HG03558 (cell line): ENCODE measurements at regions not wholly inside any gene's neighbourhood (a gene's known extent, or its start where the extent isn't known, plus 50 kb on each side); places are given as distances from the start of the nearest gene placed in this dataset.

Experiments
- ATAC-seq: cut with Tn5 transposase; IDR thresholded peaks from one replicate; pipeline ENCODE4 v1.9.1; 2021; ENCODE audit warnings: moderate number of reproducible peaks; ENCODE audit not compliant: unreplicated experiment; ENCODE audit errors: extremely low read depth

- no peak for ATAC-seq
These were observed 102.2 kb upstream of the TARS1 start for GRCh38 chr5:33338336-33339110.

- ATAC-seq = no peak
These were observed 101.4 kb upstream of the TARS1 start for GRCh38 chr5:33339413-33339812.

DNA sequence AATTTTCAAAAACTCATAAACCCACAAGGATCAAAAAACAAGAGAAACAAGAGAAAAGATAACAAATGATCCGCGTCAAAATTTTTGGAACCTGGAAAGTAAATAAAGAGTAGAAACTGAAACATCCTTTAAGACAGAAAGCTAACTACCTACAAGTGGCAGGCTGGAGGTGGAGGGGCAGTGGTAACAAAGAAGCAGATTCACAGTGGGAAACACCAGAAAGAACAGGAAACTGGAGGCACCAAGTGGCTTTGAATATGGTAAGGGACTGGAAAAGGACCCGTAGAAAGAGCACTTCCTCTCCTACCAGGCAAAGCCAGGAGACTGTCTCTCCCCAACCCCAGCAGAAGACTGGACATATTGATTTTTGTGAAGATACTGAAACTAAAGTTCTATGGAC is 100.6 kb upstream of the TARS1 start:
- ATAC-seq = no peak

DNA sequence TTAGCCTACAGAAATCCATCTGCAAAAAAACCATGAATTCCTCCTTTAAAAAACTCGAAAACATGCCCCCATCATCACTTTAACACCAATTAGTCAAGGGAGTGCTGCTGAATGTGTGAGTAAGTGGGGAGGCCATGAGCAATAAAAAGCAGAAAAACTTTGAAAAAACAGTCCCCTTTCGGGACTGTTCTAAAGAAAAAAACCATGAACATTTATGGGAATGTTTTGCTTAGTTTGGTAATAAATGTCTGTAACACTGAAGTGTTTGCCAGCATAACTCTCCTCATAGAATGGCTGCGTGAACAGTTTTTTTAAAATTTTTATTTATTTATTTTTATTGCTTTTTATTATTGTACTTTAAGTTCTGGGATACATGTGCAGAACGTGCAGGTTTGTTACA is 99.4 kb upstream of the TARS1 start:
- ATAC-seq = no peak

GRCh38 chr5:33343676-33344327 is 97.0 kb upstream of the TARS1 start:
- ATAC-seq = no peak

DNA sequence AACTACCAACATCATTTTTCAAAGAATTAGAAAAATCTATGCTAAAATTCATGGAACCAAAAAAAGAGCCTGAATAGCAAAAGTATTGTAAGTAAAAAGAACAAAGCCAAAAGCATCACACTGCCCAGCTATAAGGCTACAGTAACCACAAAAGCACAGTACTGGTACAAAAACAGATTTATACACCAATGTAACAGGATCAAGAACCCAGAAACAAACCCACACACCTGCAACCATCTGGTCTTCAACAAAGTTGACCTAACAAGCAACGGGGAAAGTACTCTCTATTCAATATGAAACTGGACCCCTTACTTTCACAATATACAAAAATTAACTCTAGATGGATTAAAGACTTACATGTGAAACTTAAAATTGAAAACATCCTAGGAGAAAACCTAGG is 94.2 kb upstream of the TARS1 start:
- no peak for ATAC-seq

DNA sequence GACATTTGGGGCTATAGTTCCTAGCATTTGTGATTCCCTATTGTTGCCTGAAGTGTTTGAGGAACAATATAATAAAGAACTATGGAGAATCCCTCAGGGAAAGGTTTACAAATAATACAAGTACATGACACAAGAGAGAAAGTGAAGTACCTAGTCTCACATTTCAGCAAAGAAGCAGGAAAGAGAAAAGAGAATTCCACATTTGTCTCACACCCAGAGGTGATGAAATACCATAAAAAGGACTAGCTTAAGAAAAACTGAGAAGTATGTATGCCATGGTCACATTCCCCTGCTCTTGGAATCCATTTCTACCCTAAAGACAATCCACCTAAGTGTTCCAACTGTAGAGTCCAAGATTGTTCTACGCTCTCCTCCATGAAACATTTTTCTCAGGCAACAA is 79.0 kb upstream of the TARS1 start:
- ATAC-seq = no peak

GRCh38 chr5:33362915-33363314 is 77.8 kb upstream of the TARS1 start:
- ATAC-seq = no peak

DNA sequence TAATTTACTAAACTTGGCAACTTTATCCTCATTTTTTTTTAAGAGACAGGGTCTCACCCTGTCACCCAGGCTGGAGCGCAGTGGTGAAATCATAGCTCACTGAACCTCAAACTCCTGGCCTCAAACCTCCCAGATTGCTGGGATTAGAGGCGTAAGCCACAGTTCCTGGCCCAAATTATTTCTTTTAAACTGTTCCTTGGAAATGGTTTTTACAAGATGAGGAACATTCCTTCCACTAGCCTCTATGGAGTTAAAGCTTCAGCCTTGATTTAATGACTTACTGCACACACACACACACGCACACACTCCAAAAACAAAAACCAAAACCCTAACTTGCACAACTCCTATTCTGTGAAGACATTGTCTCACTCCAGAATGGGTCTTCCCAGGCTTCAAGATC is 77.2 kb upstream of the TARS1 start:
- no peak for ATAC-seq

- ATAC-seq = no peak
These were observed 76.4 kb upstream of the TARS1 start for GRCh38 chr5:33364406-33364805.

GRCh38 chr5:33367416-33367815 is 73.3 kb upstream of the TARS1 start:
- no peak for ATAC-seq

DNA sequence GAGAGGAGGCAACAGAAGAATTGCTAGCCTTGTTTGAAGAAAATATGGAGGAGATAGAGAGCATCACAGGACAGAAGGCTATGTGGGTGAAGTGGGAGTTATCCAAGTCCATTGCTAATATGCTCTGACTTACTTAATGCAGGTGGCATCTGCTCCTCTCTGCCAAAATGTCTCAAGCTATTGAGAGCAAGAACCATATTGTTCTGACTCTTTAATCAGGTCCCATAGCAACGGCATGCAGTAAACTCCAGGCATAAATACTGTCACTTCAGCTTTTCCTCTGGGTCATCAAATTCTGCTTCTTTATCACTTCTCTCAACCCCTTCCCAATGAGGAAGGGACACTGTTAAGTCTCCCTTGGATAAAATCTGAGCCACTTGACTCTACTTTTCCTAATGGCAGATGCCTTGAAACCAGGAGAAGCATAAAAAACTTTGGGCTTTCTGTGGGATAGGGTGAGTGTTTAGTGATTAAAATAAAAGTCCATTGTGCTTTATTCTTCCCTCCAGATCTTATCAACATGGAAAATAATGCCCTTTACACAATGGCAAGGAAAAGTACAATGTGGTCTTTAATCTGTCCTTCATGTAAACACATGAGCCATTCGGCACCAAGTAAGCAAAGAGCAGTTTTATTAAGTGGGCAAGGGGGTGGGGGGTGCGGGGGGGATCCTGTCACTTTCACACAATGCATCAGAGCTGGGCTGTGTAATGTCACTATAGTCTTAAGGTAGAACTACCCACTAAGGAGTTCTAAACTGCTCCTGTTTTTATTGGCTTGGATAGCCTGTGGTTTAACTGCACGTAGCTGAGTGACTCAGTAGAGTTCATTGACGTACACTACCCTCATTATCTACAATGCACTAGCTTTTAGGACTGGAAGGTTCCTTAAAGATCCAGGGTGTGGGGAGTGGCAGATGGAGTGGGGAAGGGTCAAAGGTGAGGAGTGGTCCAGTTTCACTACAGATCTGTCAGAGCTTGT is 71.0 kb upstream of the TARS1 start:
- no peak for ATAC-seq

DNA sequence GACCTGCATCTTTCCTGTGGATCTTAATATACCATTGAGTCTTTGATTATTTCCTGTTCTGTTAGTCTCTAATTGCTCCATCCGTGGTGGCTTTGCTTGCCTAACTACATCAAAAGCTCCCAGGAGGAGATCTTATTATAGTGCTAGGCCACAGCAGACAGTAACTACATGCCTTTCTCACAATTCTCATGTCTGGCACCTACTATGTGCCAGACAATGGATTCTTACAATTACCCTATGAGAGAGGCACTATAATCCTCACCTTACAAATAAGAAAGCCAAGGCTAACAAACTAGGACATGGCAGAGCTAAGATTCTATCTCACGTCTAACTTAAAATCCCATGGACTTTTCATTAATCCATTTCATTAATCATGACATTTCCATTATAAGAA is 70.3 kb upstream of the TARS1 start:
- no peak for ATAC-seq

DNA sequence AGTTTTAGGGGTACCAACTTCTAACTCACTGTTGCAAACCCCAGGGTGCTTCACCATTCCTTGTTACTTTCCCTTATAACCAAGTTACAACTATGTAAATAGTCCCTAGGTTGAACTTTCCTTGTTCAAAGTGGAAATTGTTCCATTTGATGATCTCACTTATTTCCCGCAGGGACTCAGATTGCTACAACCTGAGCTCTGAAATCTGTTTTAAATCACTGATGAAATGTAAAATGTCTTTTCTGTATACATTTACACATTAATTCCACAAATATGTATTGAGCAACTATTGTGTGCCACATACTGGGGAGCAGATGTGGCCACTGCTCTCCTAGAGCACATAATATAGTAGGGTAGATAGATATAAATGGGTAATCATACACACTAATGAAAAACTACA is 69.1 kb upstream of the TARS1 start:
- no peak for ATAC-seq

GRCh38 chr5:33372721-33373472 is 67.9 kb upstream of the TARS1 start:
- ATAC-seq = no peak

DNA sequence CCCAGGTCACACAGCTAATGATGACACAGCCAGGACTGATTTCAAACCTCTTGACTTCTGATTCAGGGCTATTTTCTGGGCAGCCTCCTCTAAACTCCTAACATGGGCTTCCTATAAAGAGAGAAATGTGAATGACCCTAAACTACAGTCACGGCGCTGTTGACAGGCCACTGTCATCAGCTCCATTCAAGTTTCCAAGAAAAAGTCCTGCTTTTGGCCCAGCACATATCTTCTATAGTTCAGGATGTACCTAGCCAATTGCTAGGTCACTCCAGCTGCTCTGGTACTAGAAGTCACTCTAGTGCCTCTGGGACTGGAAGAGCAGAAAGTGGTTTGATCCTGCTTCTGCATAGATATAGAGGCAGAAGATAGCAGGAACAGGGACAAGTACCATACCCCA is 64.9 kb upstream of the TARS1 start:
- ATAC-seq = no peak

- no peak for ATAC-seq
These were observed 61.0 kb upstream of the TARS1 start for GRCh38 chr5:33379757-33380156.

DNA sequence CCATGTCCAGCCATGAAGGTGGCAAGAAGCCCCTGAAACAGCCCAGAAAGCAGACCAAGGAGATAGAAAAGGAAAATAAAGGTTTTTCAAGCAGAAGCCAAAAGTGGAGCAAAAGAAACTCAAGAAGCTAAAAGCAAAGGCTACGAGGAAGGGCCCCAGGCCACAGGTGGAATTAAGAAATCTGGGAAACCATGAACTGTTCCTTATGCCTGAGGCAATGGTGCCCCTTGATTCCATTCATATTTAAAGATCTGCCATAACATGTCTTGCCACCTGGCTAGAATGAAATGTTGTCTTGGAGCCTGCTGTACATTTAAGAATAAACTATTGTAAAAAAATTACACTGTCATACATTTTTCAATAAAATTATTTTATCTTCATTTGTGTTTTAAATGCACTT is 59.5 kb upstream of the TARS1 start:
- ATAC-seq = no peak
